ENCODE measurements at regions not wholly inside any gene's neighbourhood (a gene's known extent, or its start where the extent isn't known, plus 50 kb on each side); places are given as distances from the start of the nearest gene placed in this dataset.

GRCh38 chr2:191500884-191501560 is 176.9 kb upstream of the NABP1 start:
- no peak for TF ChIP-seq CTCF (IDR thresholded peaks at IDR 0.05)
- no peak for TF ChIP-seq EZH2 (IDR thresholded peaks at IDR 0.05)

Data from neural progenitor cell (in vitro differentiated cells).